HG02759 (cell line): ENCODE measurements at regions not wholly inside any gene's neighbourhood (a gene's known extent, or its start where the extent isn't known, plus 50 kb on each side); places are given as distances from the start of the nearest gene placed in this dataset.

Source experiments
- ATAC-seq: cut with Tn5 transposase; IDR thresholded peaks from one replicate; pipeline ENCODE4 v1.9.1; 2021; ENCODE audit warnings: mild to moderate bottlenecking, moderate library complexity; ENCODE audit not compliant: unreplicated experiment

DNA sequence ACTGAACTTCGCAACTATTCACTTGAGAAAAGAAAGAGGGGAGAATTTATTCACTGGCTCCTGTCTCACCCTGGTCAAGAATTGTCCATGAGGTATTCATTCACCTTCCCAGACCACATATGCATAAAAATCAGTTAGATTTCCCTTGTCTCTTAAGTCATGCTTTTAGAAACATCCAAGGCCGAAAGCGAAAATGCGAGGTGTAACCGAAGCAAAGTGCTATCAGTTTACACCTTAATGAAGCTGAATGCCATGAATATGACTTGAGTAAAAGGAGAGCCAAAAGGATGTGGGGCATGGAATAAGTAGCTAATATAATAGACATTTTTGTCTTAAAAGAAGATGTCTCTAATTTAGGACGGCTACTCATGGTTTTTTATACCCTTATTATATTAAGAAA lies 965.6 kb upstream of the CHORDC1 start:
- ATAC-seq: no peak

DNA sequence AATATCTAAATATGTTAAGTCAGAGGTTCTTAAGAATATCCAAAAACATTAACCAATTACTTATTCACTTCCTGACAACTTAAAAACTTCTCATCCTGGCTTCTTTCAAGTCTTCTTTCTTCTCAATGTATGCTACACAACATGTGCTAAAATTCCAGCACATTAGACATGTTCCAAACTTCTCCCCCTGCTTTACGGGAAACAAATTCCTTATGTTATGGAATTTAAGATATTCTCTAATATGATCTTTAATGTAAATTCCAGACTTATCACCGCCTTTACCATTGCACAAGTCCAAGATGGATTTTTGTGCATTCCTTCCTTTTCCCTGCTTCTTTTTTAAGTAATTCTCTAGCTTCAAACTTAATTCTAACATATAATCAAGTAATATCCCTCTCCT lies 964.5 kb upstream of the CHORDC1 start:
- no peak for ATAC-seq

DNA sequence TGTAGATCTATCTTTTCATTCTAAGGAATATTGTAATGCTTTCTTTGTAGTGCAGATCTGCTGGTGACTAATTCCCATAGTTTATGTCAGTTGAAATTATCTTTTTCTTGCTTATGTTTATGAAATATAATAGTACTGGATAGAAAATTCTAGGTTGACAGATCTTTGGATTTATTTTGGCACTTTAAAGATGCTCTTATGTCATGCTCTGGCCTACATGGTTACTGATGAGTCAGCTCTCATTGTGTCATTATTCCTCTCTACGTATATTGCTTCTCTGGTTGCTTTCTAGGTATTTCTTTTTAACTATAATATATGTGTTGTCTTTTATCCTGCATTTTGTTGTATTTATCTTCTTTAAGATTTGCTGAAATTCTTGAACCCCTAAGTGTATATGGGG lies 955.5 kb upstream of the CHORDC1 start:
- ATAC-seq: no peak

DNA sequence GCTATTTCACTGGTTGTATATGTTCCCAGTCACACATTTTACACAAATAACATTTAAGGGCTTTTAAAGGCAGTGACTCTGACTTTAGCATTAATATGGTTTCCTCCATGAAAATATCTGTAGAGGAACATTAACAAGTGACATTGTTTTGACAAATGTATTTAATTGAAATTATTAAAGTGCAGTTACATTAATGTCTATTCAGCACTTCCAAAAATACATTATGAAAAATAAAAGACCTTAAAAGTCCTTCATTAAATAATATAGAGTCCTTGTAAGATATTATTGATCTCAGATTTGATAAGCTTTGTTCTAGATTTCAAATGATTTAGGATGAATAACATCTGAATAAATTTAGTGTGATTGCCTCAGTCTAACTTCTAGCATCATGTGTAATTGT lies 951.9 kb upstream of the CHORDC1 start:
- no peak for ATAC-seq

DNA sequence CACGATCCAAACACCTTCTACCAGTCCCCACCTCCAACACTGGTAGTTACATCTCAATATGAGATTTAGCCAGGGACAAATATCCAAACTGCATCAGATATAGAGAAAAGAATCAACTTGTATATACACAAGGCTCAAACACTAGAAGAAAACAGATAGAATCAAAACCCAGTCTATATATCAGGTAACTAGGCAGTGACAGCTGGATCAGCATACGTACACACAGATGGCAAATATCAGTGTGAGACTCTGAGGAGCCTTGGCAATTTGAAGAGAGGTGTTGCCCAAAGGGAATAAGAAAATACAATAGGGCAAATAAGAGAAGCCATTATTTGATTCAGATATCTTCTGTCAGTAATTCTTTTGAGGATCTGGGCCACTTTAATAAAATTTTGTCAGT lies 951.3 kb upstream of the CHORDC1 start:
- no peak for ATAC-seq

DNA sequence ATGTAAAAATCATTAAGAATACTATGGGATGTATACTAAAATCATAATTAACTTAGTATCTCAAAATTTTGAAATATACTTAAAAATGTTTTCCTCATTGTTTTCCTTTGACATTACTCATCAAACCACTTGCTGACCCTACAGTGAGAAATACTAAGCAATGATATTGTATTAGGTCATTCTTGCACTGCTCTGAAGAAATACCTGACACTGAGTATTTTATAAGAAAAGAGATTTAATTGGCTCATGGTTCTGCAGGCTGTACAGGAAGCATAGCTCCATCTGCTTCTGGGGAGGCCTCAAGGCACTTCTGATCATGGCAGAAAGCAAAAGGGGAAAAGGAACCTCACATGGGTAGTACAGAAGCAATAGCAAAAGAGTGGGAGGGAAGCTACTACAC lies 950.9 kb upstream of the CHORDC1 start:
- no peak for ATAC-seq

DNA sequence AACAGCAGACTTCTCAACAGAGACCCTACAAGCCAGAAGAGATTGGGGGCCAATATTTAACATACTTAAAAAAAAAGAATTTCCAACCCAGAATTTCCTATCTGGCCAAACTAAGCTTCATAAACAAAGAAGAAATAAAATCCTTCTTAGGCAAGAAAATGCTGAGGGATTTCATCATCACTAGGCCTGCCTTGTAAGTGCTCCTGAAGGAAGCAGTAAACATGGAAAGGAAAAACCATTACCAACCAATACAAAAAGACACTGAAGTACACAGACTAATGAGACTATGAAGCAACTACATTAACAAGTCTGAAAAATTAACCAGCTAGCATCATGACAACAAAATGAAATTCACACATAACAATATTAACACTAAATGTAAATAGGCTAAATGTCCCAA lies 947.9 kb upstream of the CHORDC1 start:
- ATAC-seq: no peak

DNA sequence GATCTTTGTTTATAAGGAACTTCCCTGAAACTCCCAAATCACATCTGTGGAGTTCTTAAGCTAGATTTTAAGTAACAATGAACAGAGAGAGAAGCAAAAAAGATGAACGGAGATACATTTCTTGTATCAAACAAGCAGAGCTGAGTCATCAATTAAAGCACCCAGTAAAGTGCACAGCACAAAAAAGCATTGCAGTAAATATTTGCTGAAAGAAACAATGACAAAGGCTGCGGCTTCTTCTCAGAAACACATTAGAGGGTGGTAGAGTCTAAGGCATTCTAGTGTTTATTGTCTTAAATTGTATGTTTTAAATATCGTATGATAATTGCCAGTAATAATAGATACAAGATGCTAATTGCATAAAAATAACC lies 941.6 kb upstream of the CHORDC1 start:
- no peak for ATAC-seq

DNA sequence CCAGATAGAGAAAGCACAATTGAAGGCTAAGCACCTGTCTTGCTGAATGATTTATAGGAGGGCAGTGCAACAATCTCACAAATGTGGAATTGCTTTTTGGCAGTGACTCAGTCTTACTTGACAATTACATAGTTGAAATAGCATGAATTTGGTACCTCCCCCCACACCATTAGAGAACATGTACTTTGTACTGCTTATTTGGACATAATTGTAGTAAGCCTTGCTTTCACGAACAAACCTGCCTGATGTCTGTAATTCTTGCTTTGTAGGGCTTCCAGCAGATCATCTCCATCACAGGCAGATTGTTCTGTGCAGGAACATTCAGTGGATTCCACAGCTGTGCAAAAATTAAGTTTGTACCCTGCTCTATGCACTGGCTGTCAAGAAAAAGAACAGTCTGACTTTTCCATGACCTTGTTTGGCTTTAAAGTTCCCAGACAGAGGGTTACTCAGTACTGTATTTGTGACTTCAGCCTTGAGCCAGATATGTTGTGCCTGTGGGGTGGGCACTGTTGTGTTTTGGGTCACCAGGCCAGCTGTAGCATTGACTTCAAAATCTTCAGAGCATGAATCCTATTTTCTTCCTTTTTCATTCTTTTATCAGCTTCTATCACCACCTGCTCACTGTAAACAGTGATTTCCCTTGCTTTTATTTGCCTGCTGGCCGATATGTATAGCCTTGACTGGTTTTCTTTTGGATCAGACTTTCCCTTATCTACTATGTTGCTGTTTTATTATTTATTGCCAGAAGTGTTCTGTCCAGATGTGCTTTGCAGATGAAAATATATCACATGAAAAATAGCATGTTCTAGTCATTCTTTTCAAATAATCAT lies 941.0 kb upstream of the CHORDC1 start:
- ATAC-seq: no peak

DNA sequence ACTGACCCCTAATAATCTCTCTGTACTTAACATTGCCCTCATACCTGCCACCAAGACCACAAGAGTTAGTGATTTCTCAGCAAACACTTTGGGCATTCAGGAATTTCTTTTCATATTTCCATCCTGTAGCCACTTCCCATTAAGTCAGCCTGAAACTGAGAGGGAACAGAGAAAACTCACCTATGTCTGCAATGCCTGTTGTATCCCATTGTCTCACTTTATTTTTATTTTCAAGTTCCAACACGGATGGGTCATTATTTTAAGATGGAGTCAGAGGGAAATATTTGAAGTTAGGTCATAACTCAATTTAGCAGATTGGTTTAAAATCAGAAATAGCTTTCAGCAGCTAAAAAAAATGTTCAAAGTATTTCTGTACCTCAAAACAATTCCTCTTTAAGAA lies 937.8 kb upstream of the CHORDC1 start:
- no peak for ATAC-seq

DNA sequence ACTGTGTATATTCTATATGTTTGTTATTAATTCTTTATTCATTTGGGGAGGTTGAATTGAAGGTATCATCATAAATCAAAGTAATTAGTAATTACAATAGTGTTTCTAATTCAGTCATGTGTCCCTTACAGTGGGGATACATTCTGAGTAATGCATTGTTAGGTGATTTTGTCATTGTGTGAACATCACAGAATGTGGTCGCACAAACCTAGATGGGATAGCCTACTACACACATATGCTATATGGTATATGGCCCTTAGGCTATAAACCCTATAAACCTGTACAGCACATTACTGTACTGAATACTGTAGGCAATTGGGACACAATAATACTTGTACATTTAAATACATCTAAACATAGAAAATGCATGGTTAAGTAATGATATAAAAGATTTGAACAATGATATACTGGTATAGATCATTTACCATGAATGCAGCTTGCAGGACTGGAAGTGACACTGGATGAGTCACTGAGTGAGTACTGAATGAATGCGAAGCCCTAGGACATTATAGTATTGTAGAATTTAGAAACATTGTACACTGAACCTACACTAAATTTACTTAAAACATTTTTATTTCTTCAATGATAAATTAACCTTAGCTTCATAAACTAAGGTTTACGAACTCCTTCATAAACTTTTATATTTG lies 936.2 kb upstream of the CHORDC1 start:
- no peak for ATAC-seq

DNA sequence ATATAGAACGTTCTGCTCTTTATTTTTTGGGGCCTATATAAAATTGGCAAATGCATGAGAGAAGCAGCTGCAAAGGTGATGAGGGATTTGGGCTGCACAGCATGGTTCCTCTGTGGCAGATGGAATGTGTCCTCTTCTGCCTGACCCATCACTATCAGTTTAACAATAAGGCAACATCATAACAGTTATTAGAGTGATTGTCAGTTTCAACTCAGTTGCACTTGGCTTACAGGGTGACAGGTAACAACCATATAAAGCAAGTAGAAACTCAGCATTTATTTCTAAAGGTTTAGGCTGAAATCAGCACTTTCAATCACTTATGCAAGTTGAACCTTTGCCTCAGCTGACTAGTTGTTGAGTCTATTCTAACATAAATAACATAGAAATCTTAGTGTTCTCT lies 935.4 kb upstream of the CHORDC1 start:
- no peak for ATAC-seq

DNA sequence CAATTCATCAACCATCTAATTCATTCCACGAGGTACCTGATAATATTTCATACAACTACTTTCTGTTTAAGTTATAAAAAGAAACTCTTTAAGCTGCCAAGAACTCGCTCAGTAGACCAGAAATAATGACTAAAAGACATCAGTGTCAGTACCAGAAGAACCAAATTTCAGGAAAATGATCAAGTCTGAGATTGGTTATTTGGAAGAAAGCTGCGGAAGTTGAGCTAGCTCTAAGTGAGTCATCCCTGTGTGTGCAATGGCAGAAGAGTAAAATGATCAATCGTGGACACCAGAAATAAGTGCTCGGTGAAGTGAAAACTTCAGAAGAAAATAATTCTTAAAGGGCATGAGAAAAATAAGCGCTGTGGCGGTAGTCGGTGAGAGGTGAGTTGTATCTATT lies 933.2 kb upstream of the CHORDC1 start:
- no peak for ATAC-seq

DNA sequence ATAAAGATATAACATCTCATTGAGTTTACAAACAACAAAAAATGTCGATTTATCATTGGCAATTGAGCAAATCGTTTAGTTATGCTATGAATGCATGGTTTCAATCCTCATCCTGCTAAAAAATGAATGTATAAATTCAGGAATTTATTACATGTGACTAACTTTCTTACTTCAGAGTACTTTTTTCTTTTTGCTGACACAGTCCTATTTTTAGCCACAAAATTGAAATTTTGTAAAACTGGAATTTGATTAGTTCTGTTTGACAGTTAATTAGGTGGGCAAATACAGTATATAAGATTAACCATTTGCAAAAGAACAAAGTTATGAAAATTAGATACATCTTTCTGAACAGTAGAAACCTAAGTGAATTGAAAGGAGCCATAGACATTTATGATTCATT lies 925.0 kb upstream of the CHORDC1 start:
- ATAC-seq: no peak

DNA sequence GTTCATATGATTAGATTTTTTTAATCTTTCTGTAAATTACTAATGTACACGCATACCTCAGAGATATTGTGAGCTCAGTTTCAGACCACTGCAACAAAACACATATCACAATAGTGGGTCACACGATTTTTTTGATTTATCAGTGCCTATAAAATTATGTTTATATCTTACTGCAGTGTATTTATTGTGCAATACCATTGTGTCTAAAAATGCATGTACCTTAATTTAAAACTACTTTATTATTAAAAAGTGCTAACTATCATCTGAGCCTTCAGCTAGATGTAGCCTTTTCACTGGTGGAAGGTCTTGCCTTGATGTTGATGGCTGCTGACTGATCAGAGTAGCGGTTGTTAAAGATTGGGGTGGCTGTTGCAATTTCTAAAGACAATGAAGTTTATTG lies 918.8 kb upstream of the CHORDC1 start:
- ATAC-seq: no peak

DNA sequence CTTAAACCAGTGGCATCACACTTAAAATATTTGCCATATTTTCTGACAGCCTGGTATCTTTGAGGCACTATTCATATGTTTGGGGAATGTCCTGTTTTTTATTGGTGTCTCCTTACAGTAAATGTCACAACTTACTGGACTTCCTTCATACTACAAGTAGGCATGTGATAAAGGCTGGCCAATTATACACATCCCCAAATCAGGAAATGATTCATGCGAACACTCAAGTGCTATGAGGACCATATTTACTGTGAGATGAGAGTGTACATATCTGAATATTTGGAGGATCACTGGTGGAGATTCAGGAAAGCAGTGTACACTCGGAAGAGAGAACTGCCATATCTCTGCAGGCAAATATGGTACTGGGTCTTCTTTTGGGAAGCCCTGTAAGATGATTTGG lies 913.8 kb upstream of the CHORDC1 start:
- no peak for ATAC-seq

DNA sequence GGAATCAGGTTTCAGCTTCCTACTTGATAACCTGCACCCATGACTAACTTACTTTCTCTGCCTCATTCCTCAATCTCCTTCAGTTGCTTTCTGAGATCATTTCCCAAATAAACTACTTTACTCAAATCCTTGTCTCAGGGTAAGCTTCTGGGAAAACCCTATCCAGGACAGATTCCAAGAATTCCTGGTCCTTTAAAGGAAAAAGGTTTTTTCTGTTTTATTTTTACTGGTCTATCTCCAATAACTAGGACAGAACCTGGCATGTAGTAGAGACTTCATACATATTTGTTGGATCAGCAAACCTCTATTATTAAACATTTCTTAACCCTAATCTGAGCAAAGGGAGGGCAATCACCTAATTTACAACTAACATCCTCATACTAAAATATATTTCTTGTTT lies 910.5 kb upstream of the CHORDC1 start:
- no peak for ATAC-seq

DNA sequence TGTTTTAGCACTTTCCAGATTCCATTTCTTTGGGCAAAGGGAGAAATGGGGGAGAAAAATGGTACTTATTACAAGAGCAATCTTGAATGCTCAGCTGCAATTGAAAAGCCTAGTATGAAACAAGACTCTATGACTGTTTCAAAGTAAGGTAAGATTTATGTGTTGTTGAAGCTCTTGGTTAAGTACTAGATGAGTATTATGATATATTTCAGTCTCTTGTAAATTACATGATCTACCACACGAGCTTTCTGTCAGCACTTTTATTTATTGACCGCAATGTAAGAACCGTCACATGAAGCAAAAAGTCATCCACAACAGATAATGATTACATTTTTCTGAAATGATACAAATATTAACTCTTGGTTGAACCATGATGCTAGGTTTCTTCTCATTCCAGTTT lies 906.7 kb upstream of the CHORDC1 start:
- no peak for ATAC-seq

DNA sequence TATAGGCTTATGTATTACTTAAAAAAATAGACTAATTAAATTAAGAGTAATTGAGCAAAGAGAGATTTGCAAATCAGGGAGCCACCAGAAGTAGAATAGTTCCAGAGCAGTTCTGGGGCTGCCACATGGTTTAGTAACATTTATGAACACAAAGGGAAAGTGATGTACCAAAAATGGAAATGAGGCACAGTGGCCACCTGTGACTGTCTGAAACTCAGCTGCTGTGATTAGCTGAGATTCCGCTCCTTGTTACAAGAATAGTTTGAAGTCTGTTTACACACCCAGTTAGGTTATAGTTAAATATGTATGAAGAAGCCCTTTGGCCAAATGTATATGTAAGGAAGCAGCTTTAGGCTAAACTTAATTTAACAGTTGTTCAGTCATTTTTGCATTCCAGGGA lies 901.5 kb upstream of the CHORDC1 start:
- no peak for ATAC-seq

DNA sequence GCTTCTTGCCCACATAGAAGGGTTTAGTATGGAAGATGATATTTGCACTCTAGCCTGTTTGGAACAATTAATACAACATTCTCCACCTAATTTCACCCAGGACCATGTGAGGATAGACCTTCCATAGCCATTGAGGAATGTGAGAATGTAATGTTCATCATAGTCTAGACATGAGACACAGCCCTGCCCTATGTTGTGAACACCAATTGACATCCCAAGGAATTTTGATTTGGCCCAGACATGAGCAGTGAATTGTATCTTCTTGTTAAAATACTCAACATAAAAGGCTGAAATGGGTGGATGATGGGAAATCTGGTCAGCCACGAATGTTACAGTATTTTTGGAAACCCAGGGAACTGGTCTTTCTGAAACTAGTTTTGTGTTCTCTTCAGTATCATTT lies 892.3 kb upstream of the CHORDC1 start:
- no peak for ATAC-seq

DNA sequence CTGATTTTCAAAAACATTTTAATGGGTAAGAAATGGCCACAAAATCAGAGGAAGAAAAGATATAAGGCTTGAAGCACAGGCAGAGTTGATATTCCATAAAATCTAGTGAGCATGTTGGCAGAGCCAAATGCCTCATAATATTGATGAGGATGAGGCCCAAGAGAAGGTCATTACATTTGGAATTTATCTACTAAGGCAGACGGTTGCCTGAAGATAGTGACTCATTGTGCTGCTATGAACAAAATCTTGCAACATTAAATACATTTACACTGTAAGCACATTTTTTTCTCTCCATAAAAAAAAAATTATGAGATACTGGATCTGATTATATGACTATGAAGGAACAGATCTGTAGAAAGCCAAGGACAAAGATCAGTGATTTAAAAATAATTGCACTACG lies 881.4 kb upstream of the CHORDC1 start:
- no peak for ATAC-seq

DNA sequence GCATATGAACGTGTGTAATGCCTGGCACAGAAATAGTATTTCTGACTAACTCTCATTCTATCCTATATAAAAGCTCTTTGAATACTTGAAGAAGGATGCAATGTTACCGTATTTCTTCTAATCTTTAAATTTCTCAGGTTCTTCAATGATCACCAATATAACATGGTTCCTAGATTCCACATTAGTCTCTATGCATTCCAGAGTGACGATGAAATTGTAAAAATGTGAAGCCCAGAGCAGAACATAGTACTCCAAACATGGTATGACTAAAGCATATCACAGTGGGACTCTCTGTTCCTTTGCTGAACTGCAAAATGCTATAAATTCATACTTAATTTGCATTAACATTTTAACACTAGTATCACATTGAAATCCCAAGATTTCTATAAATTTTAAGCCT lies 877.6 kb upstream of the CHORDC1 start:
- ATAC-seq: no peak

DNA sequence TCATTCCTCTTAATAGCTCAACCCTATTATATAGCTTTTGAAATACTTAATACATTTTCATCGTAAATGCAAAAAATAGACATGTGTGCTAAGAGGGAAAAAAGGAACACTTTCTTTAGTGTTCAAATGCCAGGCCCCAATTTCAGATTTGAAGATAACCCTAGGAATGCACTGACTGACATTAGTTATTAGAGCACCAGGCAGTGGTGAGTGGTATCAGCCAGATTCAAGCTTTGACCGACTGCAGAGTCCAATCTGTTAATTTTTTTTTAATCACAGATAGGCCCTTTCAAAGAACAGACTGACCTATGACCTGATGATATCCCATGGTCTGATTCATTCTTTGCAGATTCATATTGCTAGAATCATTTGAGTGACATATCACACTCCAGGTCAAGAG lies 874.2 kb upstream of the CHORDC1 start:
- ATAC-seq: no peak
